Neuronal stem cell (in vitro differentiated cells): ENCODE measurements at regions not wholly inside any gene's neighbourhood (a gene's known extent, or its start where the extent isn't known, plus 50 kb on each side); places are given as distances from the start of the nearest gene placed in this dataset.

ENCODE experiments used
- DNase-seq: peaks from one replicate; pipeline ENCODE4 v3.0.0-alpha.2; 2013; ENCODE audit warnings: low spot score
- H2AFZ ChIP-seq: one replicate; pipeline ENCODE4 v1.6.1; 2013; ENCODE audit warnings: mild to moderate bottlenecking, low read length, inconsistent platforms
- H2AK5ac ChIP-seq: 2 replicates; pipeline ENCODE4 v1.6.1; 2013; ENCODE audit warnings: low read depth, mild to moderate bottlenecking, inconsistent platforms, low read length, moderate library complexity, mixed read lengths
- H2BK120ac ChIP-seq: 2 replicates; pipeline ENCODE4 v1.6.1; 2013; ENCODE audit warnings: low read depth, mild to moderate bottlenecking, inconsistent platforms, low read length, moderate library complexity, mixed read lengths
- H2BK12ac ChIP-seq: one replicate; pipeline ENCODE4 v1.6.1; 2013; ENCODE audit warnings: low read length, inconsistent platforms
- H2BK15ac ChIP-seq: 2 replicates; pipeline ENCODE4 v1.6.1; 2013; ENCODE audit warnings: mild to moderate bottlenecking, low read length, inconsistent platforms, mixed read lengths
- H2BK5ac ChIP-seq: one replicate; pipeline ENCODE4 v1.6.1; 2013; ENCODE audit warnings: inconsistent platforms, mild to moderate bottlenecking, low read length, moderate library complexity
- H3K14ac ChIP-seq: one replicate; pipeline ENCODE4 v1.6.1; 2013; ENCODE audit warnings: low read length, inconsistent platforms
- H3K18ac ChIP-seq: 2 replicates; pipeline ENCODE4 v1.6.1; 2013; ENCODE audit warnings: low read length, inconsistent platforms
- H3K23ac ChIP-seq: 2 replicates; pipeline ENCODE4 v1.6.1; 2013; ENCODE audit warnings: low read depth, mild to moderate bottlenecking, mixed read lengths, low read length, inconsistent platforms; ENCODE audit not compliant: poor library complexity
- H3K27ac ChIP-seq: replicated peaks from 3 replicates; pipeline ENCODE4 v1.5.1; 2013; ENCODE audit warnings: low read length, inconsistent platforms
- H3K27me3 ChIP-seq, 3 experiments: 2 replicates each; pipeline ENCODE4 v1.6.1; 2013; ENCODE audit warnings: low read length in 3 of 3, mild to moderate bottlenecking in 2 of 3, inconsistent platforms in 1 of 3, low read depth in 1 of 3, mixed read lengths in 1 of 3, moderate library complexity in 1 of 3; ENCODE audit not compliant: control insufficient read depth in 3 of 3, insufficient read depth in 3 of 3
- H3K36me3 ChIP-seq, 2 donors: replicated peaks in 1 of 2; 2 replicates each; pipeline ENCODE4 v1.6.1; 2013; ENCODE audit warnings: low read length in 2 of 2; ENCODE audit not compliant: control insufficient read depth in 2 of 2, insufficient read depth in 2 of 2
- H3K4ac ChIP-seq: 2 replicates; pipeline ENCODE4 v1.6.1; 2013; ENCODE audit warnings: inconsistent platforms, mild to moderate bottlenecking, low read length, moderate library complexity
- H3K4me1 ChIP-seq, 2 donors: 1 replicate in 1 of 2; 2 replicates in 1 of 2; pipeline ENCODE4 v1.6.1; 2013; ENCODE audit warnings: low read length in 2 of 2, low read depth in 1 of 2; ENCODE audit not compliant: control insufficient read depth in 2 of 2, insufficient read depth in 1 of 2
- H3K4me2 ChIP-seq: one replicate; pipeline ENCODE4 v1.6.1; 2013; ENCODE audit warnings: mild to moderate bottlenecking, low read length, inconsistent platforms; ENCODE audit not compliant: insufficient read depth, poor library complexity, severe bottlenecking
- H3K4me3 ChIP-seq, 2 donors: 2 replicates each; pipeline ENCODE4 v1.5.1; 2013; ENCODE audit warnings: low read length in 2 of 2, mild to moderate bottlenecking in 2 of 2, inconsistent platforms in 1 of 2, moderate library complexity in 1 of 2
- H3K79me1 ChIP-seq: one replicate; pipeline ENCODE4 v1.6.1; 2013; ENCODE audit warnings: low read depth, mild to moderate bottlenecking, inconsistent platforms, low read length, moderate library complexity
- H3K9ac ChIP-seq: one replicate; pipeline ENCODE4 v1.6.1; 2013; ENCODE audit warnings: mild to moderate bottlenecking, low read depth, low read length, inconsistent platforms; ENCODE audit not compliant: poor library complexity
- H3K9me3 ChIP-seq, 2 donors: replicated peaks in 1 of 2; 2 replicates each; pipeline versions ENCODE3 to v1.6.1; 2013; ENCODE audit warnings: low read length in 2 of 2, mild to moderate bottlenecking in 2 of 2, inconsistent platforms in 1 of 2, low read depth in 1 of 2, mixed read lengths in 1 of 2, moderate library complexity in 1 of 2; ENCODE audit not compliant: control insufficient read depth in 2 of 2, insufficient read depth in 1 of 2
- H4K8ac ChIP-seq: one replicate; pipeline ENCODE4 v1.6.1; 2013; ENCODE audit warnings: low read depth, mild to moderate bottlenecking, inconsistent platforms, low read length, moderate library complexity
- H4K91ac ChIP-seq: one replicate; pipeline ENCODE4 v1.6.1; 2013; ENCODE audit warnings: low read length, low read depth, mild to moderate bottlenecking, inconsistent platforms; ENCODE audit not compliant: poor library complexity
- WGBS, 2 donors: extraction: QIAGEN DNeasy Blood & Tissue Kit; methylation state at CpG; one replicate each; pipeline ENCODE4 v1.1.7; 2013; ENCODE audit warnings: missing lambda C conversion rate in 2 of 2, mixed read lengths in 1 of 2; ENCODE audit not compliant: insufficient read length in 2 of 2, insufficient replicate concordance in 1 of 2; ENCODE audit errors: extremely low coverage in 2 of 2; 5-methylcytosine and 5-hydroxymethylcytosine counted together

GRCh38 chr6:55674672-55675071, 95.7 kb upstream of the HMGCLL1 start:
- Histone ChIP-seq H3K18ac (no peak overlapping the region), H4K8ac (no peak overlapping the region), H3K4me3 (no peak overlapping the region), H4K91ac (no peak overlapping the region), H2BK12ac (no peak overlapping the region), H3K14ac (no peak overlapping the region), H3K36me3 (no peaks in the 10 kb centered on the region), H3K79me1 (no peaks in the 10 kb centered on the region), H3K4me1 (peaks cover 0 to 40% of the 10 kb centered on the region in 2 donors), H3K23ac (no peak overlapping the region), H2BK5ac (no peak overlapping the region), H3K4ac (no peak overlapping the region), H3K9ac (no peak overlapping the region), H2BK120ac (no peak overlapping the region), H2AK5ac (no peak overlapping the region), H2AFZ (peak overlapping the region; percentile 17), H3K9me3 (no peaks in the 10 kb centered on the region), H3K27ac (no peak overlapping the region), H3K4me2 (no peak overlapping the region), H3K27me3 (no peaks in the 10 kb centered on the region), H2BK15ac (no peak overlapping the region)
- no CpG with 5 or more reads among the region's 1 CpG for whole genome bisulfite sequencing, 2 donors
- DNase-seq: no peak

- no peaks in the 10 kb centered on the region for H3K27me3 ChIP-seq
- H3K4me3 ChIP-seq: no peak overlapping the region
- no peak overlapping the region for H3K23ac ChIP-seq
- no peak overlapping the region for H2BK5ac ChIP-seq
- no peak overlapping the region for H3K4ac ChIP-seq
- no peak overlapping the region for H4K8ac ChIP-seq
- no peaks in the 10 kb centered on the region for H3K79me1 ChIP-seq
- H2AFZ ChIP-seq: no peak overlapping the region
- H2BK15ac ChIP-seq: no peak overlapping the region
- peak overlapping the region; percentile 3 for H3K27ac ChIP-seq
- no peak overlapping the region for H3K14ac ChIP-seq
- H3K4me1 ChIP-seq: peaks cover 0 to 30% of the 10 kb centered on the region in 2 donors
- H3K9me3 ChIP-seq: no peaks in the 10 kb centered on the region
- H3K18ac ChIP-seq: no peak overlapping the region
- H2BK120ac ChIP-seq: no peak overlapping the region
- no peak overlapping the region for H2AK5ac ChIP-seq
- no peak overlapping the region for H3K9ac ChIP-seq
- H2BK12ac ChIP-seq: no peak overlapping the region
- DNase-seq: peak; percentile 50
- no peak overlapping the region for H3K4me2 ChIP-seq
- H3K36me3 ChIP-seq: no peaks in the 10 kb centered on the region
- H4K91ac ChIP-seq: no peak overlapping the region
- no CpG with 5 or more reads among the region's 5 CpGs for WGBS, 2 donors
These were observed 91.9 kb upstream of the HMGCLL1 start for GRCh38 chr6:55670850-55671413.

- Histone ChIP-seq H4K91ac (no peak overlapping the region), H4K8ac (no peak overlapping the region), H3K4me1 (peaks cover 0 to 25% of the 10 kb centered on the region in 2 donors), H2BK12ac (no peak overlapping the region), H3K23ac (no peak overlapping the region), H2AK5ac (no peak overlapping the region), H2AFZ (peak overlapping the region; percentile 59), H3K27ac (no peak overlapping the region), H3K36me3 (no peaks in the 10 kb centered on the region), H3K79me1 (no peaks in the 10 kb centered on the region), H3K18ac (no peak overlapping the region), H3K9me3 (peaks cover 0 to 8% of the 10 kb centered on the region in 2 donors), H3K4ac (no peak overlapping the region), H2BK15ac (peak overlapping the region; percentile 40), H2BK120ac (no peak overlapping the region), H3K14ac (no peak overlapping the region), H3K4me3 (no peak overlapping the region), H3K9ac (no peak overlapping the region), H3K27me3 (no peaks in the 10 kb centered on the region), H2BK5ac (no peak overlapping the region), H3K4me2 (no peak overlapping the region)
- no peak for DNase-seq
- no CpG with 5 or more reads among the region's 1 CpG for WGBS, 2 donors
These were observed 90.0 kb upstream of the HMGCLL1 start for GRCh38 chr6:55669028-55669427.

GRCh38 chr6:55668591-55668990, 89.6 kb upstream of the HMGCLL1 start:
- no CpG with 5 or more reads among the region's 3 CpGs for WGBS, 2 donors
- DNase-seq: no peak
- no peak overlapping the region for H3K18ac ChIP-seq
- H3K4ac ChIP-seq: no peak overlapping the region
- H2AFZ ChIP-seq: peak overlapping the region; percentile 59
- H4K8ac ChIP-seq: no peak overlapping the region
- H3K9me3 ChIP-seq: peaks cover 0 to 12% of the 10 kb centered on the region in 2 donors
- no peak overlapping the region for H2BK12ac ChIP-seq
- no peak overlapping the region for H3K14ac ChIP-seq
- H2BK15ac ChIP-seq: peak overlapping the region; percentile 40
- H3K36me3 ChIP-seq: no peaks in the 10 kb centered on the region
- H3K23ac ChIP-seq: no peak overlapping the region
- no peaks in the 10 kb centered on the region for H3K79me1 ChIP-seq
- no peaks in the 10 kb centered on the region for H3K27me3 ChIP-seq
- H2BK120ac ChIP-seq: no peak overlapping the region
- no peak overlapping the region for H3K27ac ChIP-seq
- no peak overlapping the region for H2BK5ac ChIP-seq
- H4K91ac ChIP-seq: no peak overlapping the region
- H3K4me2 ChIP-seq: no peak overlapping the region
- H3K4me1 ChIP-seq: peaks cover 0 to 25% of the 10 kb centered on the region in 2 donors
- H2AK5ac ChIP-seq: no peak overlapping the region
- H3K9ac ChIP-seq: no peak overlapping the region
- no peak overlapping the region for H3K4me3 ChIP-seq
